Breast epithelium (tissue), 3 donors: ENCODE measurements at regions not wholly inside any gene's neighbourhood (a gene's known extent, or its start where the extent isn't known, plus 50 kb on each side); places are given as distances from the start of the nearest gene placed in this dataset.

ENCODE experiments used
- CTCF ChIP-seq, 3 donors: fragments of 450-650 bp; IDR thresholded peaks; one replicate each; pipeline ENCODE4 v1.5.1; 2016 to 2017; ENCODE audit warnings: antibody characterized with exemption in 3 of 3, mild to moderate bottlenecking in 3 of 3, moderate library complexity in 3 of 3
- POLR2A ChIP-seq: fragments of 450-650 bp; IDR thresholded peaks from one replicate; pipeline ENCODE4 v1.6.1; 2016; ENCODE audit warnings: antibody characterized with exemption, mild to moderate bottlenecking, moderate library complexity

- TF ChIP-seq CTCF (IDR thresholded peaks at IDR 0.05) (no peak), POLR2A (no peak)
Observed at GRCh38 chr10:47127188-47127785, 172.7 kb upstream of the GDF10 start.
